ENCODE measurements at regions not wholly inside any gene's neighbourhood (a gene's known extent, or its start where the extent isn't known, plus 50 kb on each side); places are given as distances from the start of the nearest gene placed in this dataset.
"Not testable (repeated sequence)": the region's sequence is repeated elsewhere in the genome, so short reads cannot be mapped to it uniquely, and the experiment has no call there.

GRCh38 chr7:97439637-97440214 is 292.2 kb upstream of the TAC1 start:
- Histone ChIP-seq H3K9me3 (peaks cover 0 to 24% (median 0%) of the 10 kb centered on the region in 3 donors), H3K4me3 (no peak overlapping the region), H3K4me1 (no peaks in the 10 kb centered on the region), H3K27ac (no peak overlapping the region), H3K27me3 (peaks cover 4% of the 10 kb centered on the region), H3K36me3 (no peaks in the 10 kb centered on the region)
- TF ChIP-seq POLR2AphosphoS5 (IDR thresholded peaks at IDR 0.05) (no peak), EP300 (IDR thresholded peaks at IDR 0.05) (no peak), POLR2A (IDR thresholded peaks at IDR 0.05) (no peak), CTCF (IDR thresholded peaks at IDR 0.05) (no peak)
- WGBS, 2 donors (ENCODE audit: low coverage in 1 of 2) = 64 to 78% methylated on average over 4 of the region's 5 CpGs
- ATAC-seq = no peak

GRCh38 chr7:97446361-97446760 is 285.5 kb upstream of the TAC1 start:
- WGBS, 2 donors (ENCODE audit: low coverage in 1 of 2) = 61 to 62% methylated on average over 3 to 4 of the region's 5 CpGs
- no peak for TF ChIP-seq POLR2AphosphoS5 (IDR thresholded peaks at IDR 0.05)
- TF ChIP-seq EP300 (IDR thresholded peaks at IDR 0.05) = no peak
- TF ChIP-seq CTCF (IDR thresholded peaks at IDR 0.05) = no peak
- no peak for TF ChIP-seq POLR2A (IDR thresholded peaks at IDR 0.05)

GRCh38 chr7:97449448-97449847 is 282.4 kb upstream of the TAC1 start:
- ATAC-seq, H3K27ac ChIP-seq, H3K27me3 ChIP-seq, H3K36me3 ChIP-seq, H3K4me3 ChIP-seq, H3K4me1 ChIP-seq, H3K9me3 ChIP-seq: not testable (repeated sequence)
- 68 to 89% methylated on average over 3 of the region's 3 CpGs for WGBS, 2 donors (ENCODE audit: low coverage in 1 of 2)

More at GRCh38 chr7:97446361-97446760, 285.5 kb upstream of the TAC1 start:
- Histone ChIP-seq H3K27me3 (no peaks in the 10 kb centered on the region), H3K4me3 (no peak overlapping the region), H3K36me3 (no peaks in the 10 kb centered on the region), H3K27ac (no peak overlapping the region), H3K4me1 (no peaks in the 10 kb centered on the region), H3K9me3 (no peaks in the 10 kb centered on the region)
- no peak for ATAC-seq

- no peak overlapping the region for H3K27ac ChIP-seq
- H3K4me1 ChIP-seq = no peaks in the 10 kb centered on the region
- H3K36me3 ChIP-seq = no peaks in the 10 kb centered on the region
- no peak overlapping the region for H3K4me3 ChIP-seq
- WGBS, 2 donors (ENCODE audit: low coverage in 1 of 2) = 27 to 46% methylated on average over 1 of the region's 1 CpG
- TF ChIP-seq EP300 (IDR thresholded peaks at IDR 0.05) = no peak
- no peak for TF ChIP-seq CTCF (IDR thresholded peaks at IDR 0.05)
- no peak for TF ChIP-seq POLR2AphosphoS5 (IDR thresholded peaks at IDR 0.05)
- no peak for TF ChIP-seq POLR2A (IDR thresholded peaks at IDR 0.05)
- H3K27me3 ChIP-seq = no peaks in the 10 kb centered on the region
- no peaks in the 10 kb centered on the region for H3K9me3 ChIP-seq
- ATAC-seq = no peak
These were observed 281.4 kb upstream of the TAC1 start for GRCh38 chr7:97450516-97450915.

- 90% methylated on average over 1 of the region's 1 CpG; no CpG with 5 or more reads in 1 of the 2 donors for WGBS, 2 donors (ENCODE audit: low coverage in 1 of 2)
- no peak overlapping the region for H3K27ac ChIP-seq
- no peak for ATAC-seq
These were observed 277.2 kb upstream of the TAC1 start for GRCh38 chr7:97454636-97455035.

More at GRCh38 chr7:97454636-97455035, 277.2 kb upstream of the TAC1 start:
- H3K4me1 ChIP-seq = no peaks in the 10 kb centered on the region
- no peaks in the 10 kb centered on the region for H3K36me3 ChIP-seq
- H3K9me3 ChIP-seq = no peaks in the 10 kb centered on the region
- no peak overlapping the region for H3K4me3 ChIP-seq
- no peaks in the 10 kb centered on the region for H3K27me3 ChIP-seq
- TF ChIP-seq POLR2AphosphoS5 (IDR thresholded peaks at IDR 0.05) (no peak), POLR2A (IDR thresholded peaks at IDR 0.05) (no peak), CTCF (IDR thresholded peaks at IDR 0.05) (no peak), EP300 (IDR thresholded peaks at IDR 0.05) (no peak)

Data from gastroesophageal sphincter (tissue), 4 donors.